ENCODE measurements at regions not wholly inside any gene's neighbourhood (a gene's known extent, or its start where the extent isn't known, plus 50 kb on each side); places are given as distances from the start of the nearest gene placed in this dataset.
"Not testable (repeated sequence)": the region's sequence is repeated elsewhere in the genome, so short reads cannot be mapped to it uniquely, and the experiment has no call there.

DNA sequence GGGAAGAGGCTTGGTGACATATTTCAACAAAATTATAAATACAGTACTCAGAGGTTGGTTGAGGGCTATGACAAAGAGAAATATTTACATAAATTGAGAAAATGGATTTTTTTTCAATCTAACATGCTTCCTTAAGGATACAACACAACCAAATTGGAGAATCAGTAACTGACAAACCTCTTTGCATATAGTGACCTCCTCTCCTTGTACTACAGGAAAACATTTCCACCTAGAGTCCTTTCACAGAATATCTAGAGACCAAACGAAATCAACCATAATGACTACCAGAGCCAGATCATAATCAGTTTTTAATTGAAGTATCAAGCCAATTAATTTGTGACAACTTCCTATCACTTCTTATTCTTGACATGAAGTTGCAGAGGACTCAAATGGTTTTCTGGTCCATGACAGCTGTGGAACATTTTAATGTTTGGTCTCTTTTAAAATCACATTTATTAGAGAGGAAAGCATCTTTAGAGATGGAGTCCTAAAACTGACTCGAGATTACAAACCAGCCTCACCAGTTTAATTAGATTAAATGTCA lies 1636.5 kb upstream of the C9orf72 start:
- DNase-seq, result no peak

DNA sequence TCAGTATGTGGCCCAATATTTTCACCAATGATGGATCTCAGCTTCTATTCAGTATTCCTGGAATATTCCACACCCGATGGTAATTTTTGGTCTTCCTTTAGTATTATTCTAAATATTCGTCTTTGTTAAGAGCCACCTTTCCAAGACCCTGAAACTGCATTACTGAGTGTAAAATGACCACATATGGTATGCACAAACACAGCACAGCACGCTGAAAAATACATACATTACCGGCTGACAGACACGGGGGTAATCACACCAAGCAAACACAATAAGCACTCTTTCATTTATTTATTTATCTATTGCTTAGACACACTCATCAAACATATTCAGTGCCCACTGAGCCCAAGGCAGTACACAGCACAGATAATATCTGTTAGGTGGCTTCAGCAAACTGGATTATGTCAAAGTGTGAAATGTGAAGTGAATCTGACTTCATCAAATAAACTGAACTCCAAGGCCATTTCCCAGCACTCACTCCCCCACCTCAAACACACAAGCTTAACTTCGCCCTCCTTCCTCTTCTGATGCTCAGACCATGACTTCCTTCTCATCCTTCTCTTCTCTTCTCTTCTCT lies 1637.8 kb upstream of the C9orf72 start:
- no peak for DNase-seq

GRCh38 chr9:29211580-29212396 lies 1638.5 kb upstream of the C9orf72 start:
- peak; percentile 69 for DNase-seq

DNA sequence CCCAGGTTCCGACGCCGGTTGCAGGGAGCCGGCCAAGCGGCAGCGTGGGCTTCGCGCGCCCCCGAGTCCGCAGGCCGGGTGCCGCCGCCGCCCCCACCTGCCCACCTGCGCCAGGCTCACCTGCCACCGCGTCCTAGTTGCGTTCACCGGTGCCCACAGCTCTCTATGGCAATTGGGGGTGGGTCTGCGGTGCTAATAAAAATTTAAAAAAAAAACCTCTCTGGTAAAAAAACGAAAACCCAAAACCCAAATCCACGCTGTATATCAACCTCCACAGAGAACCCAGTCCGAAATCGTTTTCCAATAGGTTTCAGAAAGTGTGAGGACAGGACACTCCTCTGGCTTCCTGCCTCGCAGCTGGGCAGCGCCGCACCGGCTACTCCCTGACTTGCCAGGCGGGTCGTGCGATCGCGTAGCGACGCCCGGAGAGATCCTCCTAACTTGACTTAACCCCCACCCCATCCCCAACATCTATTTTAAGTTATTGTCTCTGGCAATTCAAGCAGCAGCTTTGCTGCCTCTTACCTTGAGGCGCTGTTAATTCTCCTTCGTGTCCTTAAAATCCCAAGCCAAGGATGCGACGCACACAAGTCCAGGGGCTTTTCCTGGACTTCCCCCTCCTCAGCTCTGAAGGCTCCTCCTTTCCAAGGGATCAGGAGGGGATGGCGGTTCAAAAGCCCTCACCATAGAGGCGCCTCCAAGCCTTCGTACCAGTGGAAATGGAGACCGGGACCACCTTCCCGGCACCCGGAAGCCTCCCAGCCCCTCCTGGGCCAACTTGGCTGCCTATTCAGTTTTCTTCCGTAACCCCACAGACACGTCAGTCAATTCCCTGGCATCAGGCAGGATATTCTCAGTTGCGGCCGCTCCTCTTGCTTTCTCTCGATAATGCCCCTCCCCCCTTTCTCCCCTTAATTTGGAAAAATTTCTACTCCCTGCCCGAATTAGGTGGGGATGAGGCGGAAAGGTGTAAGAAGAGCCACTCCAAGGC lies 1639.4 kb upstream of the C9orf72 start:
- no peak for DNase-seq

DNA sequence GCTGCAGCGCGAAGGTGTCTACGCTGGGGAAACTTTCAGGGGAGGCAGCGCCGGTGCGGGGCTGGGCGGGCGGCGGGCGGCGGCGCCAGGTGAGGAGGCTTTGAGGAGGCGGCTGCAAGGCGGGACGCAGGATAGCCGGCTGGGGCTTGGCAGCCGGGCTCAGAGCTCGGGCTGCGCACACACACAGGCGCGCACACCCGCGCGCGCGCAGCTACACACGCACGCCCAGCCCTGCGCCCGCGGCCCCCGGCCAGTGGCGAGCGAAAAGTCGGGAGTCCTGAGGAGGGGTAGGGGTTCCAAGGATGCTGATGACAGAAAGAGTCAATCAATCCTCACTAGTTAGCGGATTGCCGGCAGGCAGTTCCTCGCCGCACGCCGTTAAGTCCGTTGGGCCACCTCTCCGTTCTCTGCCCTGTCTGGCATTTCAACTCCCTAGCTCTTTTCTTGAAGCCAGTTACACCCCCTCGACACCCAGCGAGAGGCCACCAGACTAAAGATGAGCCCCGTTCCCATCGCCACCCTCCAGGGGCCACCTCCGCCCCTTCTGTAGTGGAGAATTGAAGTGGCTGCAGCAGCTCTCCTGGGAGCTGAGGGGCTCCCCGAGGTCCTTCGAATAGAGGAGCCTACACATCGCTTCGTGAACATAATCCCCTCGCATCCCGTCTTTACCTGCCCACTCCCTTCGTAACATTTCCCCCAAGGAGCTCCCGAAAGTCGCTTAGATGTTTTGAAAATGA lies 1640.3 kb upstream of the C9orf72 start, which contains the start of gene LINGO2:
LINGO2 (minus strand) TSS at position 185 of the 737 bp plus-strand sequence.
- no peak for DNase-seq

GRCh38 chr9:29214154-29214689 lies 1640.9 kb upstream of the C9orf72 start:
- no peak for DNase-seq

- no peak for DNase-seq
Observed at GRCh38 chr9:29214690-29215253, 1641.5 kb upstream of the C9orf72 start.

DNA sequence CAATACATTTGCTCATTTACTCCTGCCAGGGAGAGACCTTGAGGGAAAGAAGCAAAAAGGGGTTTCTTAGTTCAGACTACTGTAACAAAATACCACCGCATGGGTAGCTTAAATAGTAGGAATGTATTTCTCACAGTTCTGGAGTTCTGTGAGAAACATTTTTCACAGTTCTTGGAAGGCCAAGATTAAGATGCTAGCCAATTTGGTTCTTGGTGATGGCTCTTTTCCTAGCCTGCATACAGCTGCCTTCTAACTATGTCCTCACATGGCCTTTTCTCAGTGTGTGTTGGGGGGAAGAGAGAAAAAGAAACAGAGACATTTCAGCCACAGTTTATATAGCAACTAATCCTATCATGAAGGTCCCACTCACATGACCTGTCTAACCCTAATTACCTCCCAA lies 1644.7 kb upstream of the C9orf72 start:
- no peak for DNase-seq

DNA sequence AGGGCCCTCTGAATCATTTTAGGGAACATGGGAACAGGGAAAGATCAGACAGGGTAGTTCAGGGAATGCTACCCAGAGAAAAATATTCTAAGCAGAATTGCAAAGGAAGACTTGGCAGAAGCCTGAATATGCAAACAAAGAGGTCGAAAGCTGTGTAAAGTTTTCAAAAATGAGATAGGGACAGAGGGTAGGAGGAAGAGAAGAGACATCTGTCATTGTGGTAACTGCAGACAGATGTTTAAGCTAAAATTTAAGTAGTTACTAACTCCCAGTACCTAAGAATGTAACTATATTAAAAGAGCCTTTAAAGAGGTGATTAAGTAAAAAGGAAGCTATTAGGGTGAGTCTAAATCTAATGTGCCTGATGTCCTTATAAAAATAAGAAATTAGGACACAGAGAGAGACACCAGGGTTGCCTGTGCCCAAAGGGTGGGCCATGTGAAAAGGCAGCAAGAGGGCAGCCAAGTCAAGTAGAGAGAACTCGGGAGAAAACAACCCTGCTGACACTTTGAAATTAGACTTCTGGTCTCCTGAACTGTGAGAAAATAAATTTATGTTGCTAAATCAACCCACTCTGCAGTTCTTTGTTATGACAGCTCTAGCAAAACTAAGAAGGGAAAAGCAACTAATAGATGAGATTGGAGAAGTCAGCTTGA lies 1647.4 kb upstream of the C9orf72 start:
- DNase-seq, result no peak

- DNase-seq, result no peak
Observed at GRCh38 chr9:29228558-29228957, 1655.3 kb upstream of the C9orf72 start.

DNA sequence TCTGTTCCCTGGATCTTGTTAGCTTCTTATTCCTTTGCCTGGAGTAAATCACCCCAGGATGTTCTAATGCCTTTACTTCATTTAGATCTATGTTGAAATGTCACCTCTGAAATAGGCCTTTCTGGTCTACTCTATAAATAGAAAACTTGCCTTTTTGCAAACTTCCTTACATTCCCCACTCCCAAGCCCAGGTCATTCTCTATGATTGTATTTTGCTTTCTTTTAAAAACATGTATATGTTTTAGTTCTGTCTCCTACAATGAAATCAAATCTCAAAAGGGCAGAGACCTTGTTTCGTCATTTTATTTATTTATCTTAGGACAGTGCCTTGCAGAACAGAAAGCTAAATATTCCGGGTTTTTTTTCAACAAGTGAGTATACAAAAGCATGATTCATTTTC lies 1657.7 kb upstream of the C9orf72 start:
- DNase-seq, result no peak

DNA sequence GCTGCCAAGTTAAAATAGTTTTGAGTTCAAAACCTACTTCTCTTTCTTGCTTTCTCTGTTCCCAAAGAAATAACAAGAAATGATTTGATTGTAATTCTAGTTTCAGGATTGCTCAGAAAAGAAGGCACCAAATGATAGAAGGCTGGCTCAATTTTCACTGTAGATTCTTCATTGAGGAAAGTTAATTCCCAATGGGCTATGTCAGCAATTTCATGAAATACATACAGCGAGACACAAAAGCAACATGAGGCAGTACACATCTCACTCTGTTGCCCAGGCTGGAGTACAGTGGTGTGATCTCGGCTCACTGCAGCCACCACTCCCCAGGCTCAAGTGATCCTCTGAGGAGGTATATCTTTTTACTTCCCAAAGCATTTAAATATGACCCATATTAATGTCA lies 1659.9 kb upstream of the C9orf72 start:
- no peak for DNase-seq

DNA sequence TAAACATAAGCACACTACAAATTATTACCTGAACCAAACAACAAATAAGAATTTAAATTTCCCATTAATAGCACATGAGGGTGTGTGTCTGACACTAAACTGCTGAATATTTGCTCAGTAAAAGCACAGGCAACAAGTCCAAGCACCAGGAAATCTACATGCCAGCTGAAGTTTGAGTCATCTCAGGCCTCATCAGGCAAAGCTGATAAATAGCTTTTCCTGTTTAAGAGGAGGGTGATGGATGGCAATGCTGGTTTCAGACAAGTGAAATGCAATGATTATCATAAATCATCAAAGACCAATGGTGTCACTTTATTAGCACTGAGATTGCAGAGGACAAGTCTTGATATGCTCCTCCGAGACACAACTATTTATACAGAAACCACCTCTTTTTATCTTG lies 1668.0 kb upstream of the C9orf72 start:
- no peak for DNase-seq

DNA sequence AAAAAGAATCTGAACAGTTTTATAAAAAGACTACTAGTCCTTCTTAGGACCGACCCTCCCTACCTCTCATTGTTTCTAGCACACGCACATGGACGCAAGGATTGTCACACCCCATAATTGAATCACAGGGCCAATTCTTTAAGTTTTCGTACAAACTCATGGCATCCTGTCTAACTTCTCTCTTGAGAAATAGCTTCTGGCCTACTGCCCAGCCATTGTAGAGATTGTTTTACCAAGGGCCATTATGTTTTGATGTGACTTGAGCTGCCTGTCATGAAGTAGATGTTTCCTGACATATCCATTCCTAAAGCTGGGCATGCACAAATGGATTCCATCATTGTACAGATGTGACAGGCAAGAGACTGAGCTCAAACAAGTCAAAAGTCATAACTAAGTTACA lies 1672.1 kb upstream of the C9orf72 start:
- no peak for DNase-seq

DNA sequence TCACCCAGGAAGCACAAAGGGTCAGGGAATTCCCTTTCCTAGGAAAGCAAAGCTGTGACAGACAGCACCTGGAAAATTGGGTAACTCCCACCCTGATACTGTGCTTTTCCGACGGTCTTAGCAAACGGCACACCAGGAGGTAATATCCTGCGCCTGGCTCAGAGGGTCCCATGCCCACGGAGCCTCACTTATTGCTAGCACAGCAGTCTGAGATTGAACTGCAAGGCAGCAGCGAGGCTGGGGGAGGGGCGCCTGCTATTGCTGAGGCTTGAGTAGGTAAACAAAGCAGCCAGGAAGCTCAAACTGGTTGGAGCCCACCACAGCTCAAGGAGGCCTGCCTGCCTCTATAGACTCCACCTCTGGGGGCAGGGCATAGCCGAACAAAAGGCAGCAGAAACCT lies 1697.1 kb upstream of the C9orf72 start:
- DNase-seq, result not testable (repeated sequence)

GRCh38 chr9:29282121-29282520 lies 1708.8 kb upstream of the C9orf72 start:
- DNase-seq, result no peak

DNA sequence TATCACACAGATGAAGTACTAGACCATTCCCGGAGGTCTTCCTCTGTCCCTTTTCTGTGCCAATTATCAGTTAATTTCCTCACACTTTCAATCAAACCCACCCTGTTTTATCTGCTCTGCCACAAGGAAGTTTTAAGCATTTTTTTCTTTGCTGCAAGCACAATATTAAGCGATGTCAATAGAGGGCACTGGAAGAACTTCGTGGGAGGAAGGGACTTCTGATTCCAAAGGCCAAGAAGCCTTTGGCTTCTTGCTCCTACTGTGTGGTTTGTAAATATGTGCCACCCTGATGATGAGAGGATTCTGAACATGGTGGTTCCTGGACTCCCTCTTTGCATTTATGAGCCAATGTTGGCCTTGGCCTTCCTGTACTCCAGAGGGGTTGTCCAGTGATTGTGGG lies 1712.5 kb upstream of the C9orf72 start:
- DNase-seq, result no peak

DNA sequence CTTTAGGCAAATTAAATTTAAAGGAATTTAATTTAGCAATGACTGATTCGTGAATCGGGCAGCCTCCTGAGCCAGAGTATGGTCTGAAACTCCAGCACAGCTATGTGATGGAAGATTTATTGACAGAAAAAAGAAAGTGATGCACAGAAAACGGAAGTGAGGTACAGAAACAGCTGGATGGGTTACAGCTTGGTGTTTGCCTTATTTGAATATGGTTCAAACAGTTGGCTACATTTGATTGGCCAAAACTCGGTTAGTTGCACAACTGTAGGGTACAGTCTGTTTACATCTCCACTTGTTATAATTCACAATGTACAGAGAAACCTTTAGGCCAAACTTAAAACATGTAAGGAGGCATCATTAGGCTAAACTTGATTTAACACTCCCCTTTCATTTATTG lies 1716.1 kb upstream of the C9orf72 start:
- no peak for DNase-seq

GRCh38 chr9:29290516-29290915 lies 1717.2 kb upstream of the C9orf72 start:
- no peak for DNase-seq

- no peak for DNase-seq
Observed at GRCh38 chr9:29297592-29297991, 1724.3 kb upstream of the C9orf72 start.

DNA sequence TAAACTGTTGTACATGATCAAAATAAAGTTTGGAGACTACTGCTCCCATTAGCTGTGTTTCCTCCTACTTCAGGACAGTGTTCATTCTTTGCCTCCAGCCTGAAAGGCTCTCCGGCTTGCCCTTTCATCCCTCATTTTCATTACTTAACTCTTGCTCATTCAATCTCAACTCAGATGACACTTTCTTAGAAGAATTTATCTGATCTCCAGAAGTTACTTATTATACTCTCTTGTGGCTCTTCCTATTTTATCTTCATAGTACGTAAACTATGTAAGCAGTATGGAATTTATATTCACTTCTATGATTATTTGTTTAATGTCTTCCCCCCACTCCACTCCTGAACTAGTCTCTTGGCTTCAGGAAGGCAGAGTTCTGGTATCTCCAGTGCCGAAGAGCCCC lies 1737.9 kb upstream of the C9orf72 start:
- DNase-seq, result no peak
